ENCODE measurements at regions not wholly inside any gene's neighbourhood (a gene's known extent, or its start where the extent isn't known, plus 50 kb on each side); places are given as distances from the start of the nearest gene placed in this dataset.

- CTCF ChIA-PET, result no interaction called here
- no peak for TF ChIP-seq CEBPB (IDR thresholded peaks at IDR 0.05; ENCODE audit: low read depth, low read length)
- BruUV-seq (replicated peaks), result no TSS peak
- no peak overlapping the region for H4K91ac ChIP-seq (ENCODE audit: insufficient read depth, low read depth, low read length)
- H3K4me2 ChIP-seq (ENCODE audit: low read depth, low read length), result no peak overlapping the region
- no CpG with 5 or more reads among the region's 2 CpGs for WGBS, 2 experiments (ENCODE audit: extremely low coverage in 2 of 2, insufficient read length in 1 of 2)
- H2BK15ac ChIP-seq (ENCODE audit: low read depth, low read length), result no peak overlapping the region
- no peak overlapping the region for H3K23ac ChIP-seq (ENCODE audit: low read depth, low read length)
- no peaks in the 10 kb centered on the region for H4K20me1 ChIP-seq (ENCODE audit: insufficient read depth, low read length)
- no peak overlapping the region for H3K18ac ChIP-seq (ENCODE audit: low read depth, low read length)
- H3K4me1 ChIP-seq (ENCODE audit: control insufficient read depth, insufficient read depth, low read length), result no peaks in the 10 kb centered on the region
- H4K5ac ChIP-seq (ENCODE audit: low read depth, low read length), result no peak overlapping the region
- no peak overlapping the region for H2BK120ac ChIP-seq (ENCODE audit: low read depth, low read length)
- no peak for ATAC-seq (ENCODE audit: low read depth)
- no peak overlapping the region for H2BK20ac ChIP-seq (ENCODE audit: low read depth, low read length)
- POLR2A ChIA-PET (ENCODE audit: unreplicated experiment), result no interaction called here
- in situ Hi-C loops (cut with MboI; ENCODE audit: low sequenced_read_pairs) (no loop called here), intact Hi-C loops (cut with micrococcal nuclease) (no loop called here), dilution Hi-C loops (cut with HindIII; ENCODE audit: low sequenced_read_pairs, unreplicated experiment) (no loop called here)
- no peak overlapping the region for H3K4me3 ChIP-seq (ENCODE audit: insufficient read depth, low read depth, low read length)
- no peak overlapping the region for H3K56ac ChIP-seq (ENCODE audit: extremely low read depth, insufficient read depth, low read length)
- no peak for DNase-seq
- H2BK5ac ChIP-seq (ENCODE audit: low read depth, low read length, poor library complexity, severe bottlenecking), result no peak overlapping the region
- no peak overlapping the region for H3K14ac ChIP-seq (replicated peaks; ENCODE audit: low read depth, low read length)
- H3K9me1 ChIP-seq (ENCODE audit: insufficient read depth, low read length), result no peaks in the 10 kb centered on the region
- no peak overlapping the region for H2AFZ ChIP-seq (replicated peaks; ENCODE audit: low read length, poor library complexity)
- H4K8ac ChIP-seq (ENCODE audit: low read depth in 2 of 2, low read length in 2 of 2), result no peak overlapping the region
- 0 out of 2 replicates have a peak, but pooled peaks cover 4% of the 10 kb centered on the region for H3K9me3 ChIP-seq (ENCODE audit: control insufficient read depth, insufficient read depth, low read length)
- no peak overlapping the region for H3K9ac ChIP-seq (ENCODE audit: low read depth, low read length)
- no peak overlapping the region for H2AK5ac ChIP-seq (ENCODE audit: low read depth, low read length)
- H3K4ac ChIP-seq (ENCODE audit: low read depth, low read length), result no peak overlapping the region
- H3K27me3 ChIP-seq (ENCODE audit: control insufficient read depth, insufficient read depth, low read length), result no peaks in the 10 kb centered on the region
- H3K79me1 ChIP-seq (ENCODE audit: low read depth in 1 of 2, low read length in 2 of 2), result no peaks in the 10 kb centered on the region
- no peak overlapping the region for H3K27ac ChIP-seq (ENCODE audit: insufficient read depth, low read length)
- no peak overlapping the region for H2AK9ac ChIP-seq (replicated peaks; ENCODE audit: low read depth, low read length, poor library complexity)
- H3K36me3 ChIP-seq (ENCODE audit: control insufficient read depth, insufficient read depth, low read length), result no peaks in the 10 kb centered on the region
Observed at GRCh38 chr13:100796463-100796862, 121.9 kb upstream of the TMTC4 start.
